Type B pancreatic cell (in vitro differentiated cells): ENCODE measurements at regions not wholly inside any gene's neighbourhood (a gene's known extent, or its start where the extent isn't known, plus 50 kb on each side); places are given as distances from the start of the nearest gene placed in this dataset.

Source experiments
- DNase-seq: peaks from one replicate; pipeline ENCODE4 v3.0.0; 2021; ENCODE audit warnings: mixed read lengths; ENCODE audit not compliant: unreplicated experiment; ENCODE audit errors: extremely low spot score
- H3K27ac Mint-ChIP-seq: 2 replicates; pipeline ENCODE4 v1.8.0; 2021; ENCODE audit warnings: mild to moderate bottlenecking, mixed read lengths
- H3K27me3 Mint-ChIP-seq: 2 replicates; pipeline ENCODE4 v1.8.0; 2021; ENCODE audit warnings: mixed read lengths
- H3K36me3 Mint-ChIP-seq: 2 replicates; pipeline ENCODE4 v1.8.0; 2021; ENCODE audit warnings: mixed read lengths
- H3K4me1 Mint-ChIP-seq: one replicate; pipeline ENCODE4 v1.8.0; 2021; ENCODE audit warnings: mixed read lengths; ENCODE audit not compliant: unreplicated experiment
- H3K4me3 Mint-ChIP-seq: 2 replicates; pipeline ENCODE4 v1.8.0; 2021; ENCODE audit warnings: mild to moderate bottlenecking, mixed read lengths
- H3K9me3 Mint-ChIP-seq: 2 replicates; pipeline ENCODE4 v1.8.0; 2021; ENCODE audit warnings: mixed read lengths
- CTCF ChIP-seq: fragments of 200-600 bp; sonication (generic); conservative IDR thresholded peaks from 2 replicates; pipeline ENCODE4 v1.5.0; 2021; ENCODE audit warnings: antibody characterized with exemption, mild to moderate bottlenecking

GRCh38 chr6:82085701-82086100 is 161.8 kb downstream of the IBTK start:
- DNase-seq, result no peak
- Mint-ChIP-seq H3K36me3 (no peaks in the 10 kb centered on the region), H3K4me1 (no peaks in the 10 kb centered on the region), H3K27me3 (no peaks in the 10 kb centered on the region), H3K9me3 (no peaks in the 10 kb centered on the region), H3K4me3 (no peak overlapping the region), H3K27ac (no peak overlapping the region)
- no peak for TF ChIP-seq CTCF

- no peaks in the 10 kb centered on the region for H3K4me1 Mint-ChIP-seq
- no peak overlapping the region for H3K4me3 Mint-ChIP-seq
- H3K27me3 Mint-ChIP-seq, result no peaks in the 10 kb centered on the region
- no peak overlapping the region for H3K27ac Mint-ChIP-seq
- no peak for TF ChIP-seq CTCF
- no peaks in the 10 kb centered on the region for H3K9me3 Mint-ChIP-seq
- DNase-seq, result no peak
- no peaks in the 10 kb centered on the region for H3K36me3 Mint-ChIP-seq
Measured at GRCh38 chr6:82084324-82084920, 163.1 kb downstream of the IBTK start.

- no peak for DNase-seq
- Mint-ChIP-seq H3K27ac (no peak overlapping the region), H3K27me3 (no peaks in the 10 kb centered on the region), H3K4me1 (no peaks in the 10 kb centered on the region), H3K9me3 (no peaks in the 10 kb centered on the region), H3K4me3 (no peak overlapping the region), H3K36me3 (no peaks in the 10 kb centered on the region)
- TF ChIP-seq CTCF, result no peak
Measured at GRCh38 chr6:82083646-82084045, 163.9 kb downstream of the IBTK start.

GRCh38 chr6:82080767-82081166 is 166.8 kb downstream of the IBTK start:
- Mint-ChIP-seq H3K27me3 (no peaks in the 10 kb centered on the region), H3K4me3 (no peak overlapping the region), H3K36me3 (no peaks in the 10 kb centered on the region), H3K4me1 (no peaks in the 10 kb centered on the region), H3K9me3 (no peaks in the 10 kb centered on the region), H3K27ac (no peak overlapping the region)
- TF ChIP-seq CTCF, result no peak
- DNase-seq, result no peak

GRCh38 chr6:82078286-82078908 is 169.1 kb downstream of the IBTK start:
- Mint-ChIP-seq H3K4me1 (no peaks in the 10 kb centered on the region), H3K9me3 (no peaks in the 10 kb centered on the region), H3K27ac (no peak overlapping the region), H3K27me3 (no peaks in the 10 kb centered on the region), H3K4me3 (no peak overlapping the region), H3K36me3 (no peaks in the 10 kb centered on the region)
- TF ChIP-seq CTCF, result no peak
- no peak for DNase-seq
